Cardiac muscle cell (in vitro differentiated cells and primary cell): ENCODE measurements at regions not wholly inside any gene's neighbourhood (a gene's known extent, or its start where the extent isn't known, plus 50 kb on each side); places are given as distances from the start of the nearest gene placed in this dataset.

Experiments used
- DNase-seq, 2 donors: peaks; one replicate each; pipeline versions ENCODE4 v3.0.0 to v3.0.0-alpha.2; 2010 to 2017; ENCODE audit warnings: low read depth in 1 of 2, low spot score in 1 of 2
- H3K27ac ChIP-seq: fragments of 200-600 bp; sonication (generic); 2 replicates; pipeline ENCODE4 v1.5.1; 2016
- H3K27me3 ChIP-seq: fragments of 200-600 bp; sonication (generic); 2 replicates; pipeline ENCODE4 v1.6.0; 2016; ENCODE audit warnings: control low read depth
- H3K36me3 ChIP-seq: fragments of 200-600 bp; sonication (generic); 2 replicates; pipeline ENCODE4 v1.5.1; 2016; ENCODE audit warnings: control low read depth
- H3K4me1 ChIP-seq: fragments of 200-600 bp; sonication (generic); 2 replicates; pipeline ENCODE4 v1.8.1; 2017; ENCODE audit warnings: low read depth, mild to moderate bottlenecking, mixed run types
- H3K4me3 ChIP-seq: fragments of 200-600 bp; sonication (generic); 2 replicates; pipeline ENCODE4 v1.5.1; 2016; ENCODE audit warnings: mild to moderate bottlenecking
- H3K9me3 ChIP-seq: fragments of 200-600 bp; sonication (generic); 2 replicates; pipeline ENCODE4 v1.5.1; 2017; ENCODE audit warnings: low read depth, mild to moderate bottlenecking, control low read depth
- TF ChIP-seq, protein P1 (sequence below): IDR thresholded peaks from 2 replicates; pipeline ENCODE4 v1.5.1; 2012; ENCODE audit warnings: low read depth, mild to moderate bottlenecking, low read length

DNA sequence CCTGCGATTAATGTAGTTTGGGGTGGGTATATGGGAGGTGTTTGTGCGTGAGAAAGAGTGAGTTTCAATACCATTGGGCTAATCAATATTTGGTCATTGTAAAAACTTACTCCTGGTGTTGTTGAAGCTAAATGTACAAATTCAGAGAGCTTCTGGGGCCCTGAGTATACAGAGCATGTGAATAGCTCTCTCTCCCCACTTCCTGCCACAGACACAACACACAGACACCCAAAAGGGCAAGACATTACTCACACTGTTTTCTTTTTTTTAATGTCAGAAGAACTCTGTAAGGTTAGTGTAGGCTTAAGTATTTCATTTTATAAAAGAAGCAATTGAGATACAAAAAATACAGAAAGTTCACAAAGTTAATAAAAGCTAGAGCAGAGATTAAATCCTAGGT, 151.3 kb upstream of the KCNIP4 start:
- Histone ChIP-seq H3K4me3 (no peak overlapping the region), H3K36me3 (no peaks in the 10 kb centered on the region), H3K4me1 (no peaks in the 10 kb centered on the region), H3K9me3 (no peaks in the 10 kb centered on the region), H3K27ac (no peak overlapping the region), H3K27me3 (no peaks in the 10 kb centered on the region)
- peak in 1 of 2 donors; percentile 12 for DNase-seq
- TF ChIP-seq, protein P1, sequence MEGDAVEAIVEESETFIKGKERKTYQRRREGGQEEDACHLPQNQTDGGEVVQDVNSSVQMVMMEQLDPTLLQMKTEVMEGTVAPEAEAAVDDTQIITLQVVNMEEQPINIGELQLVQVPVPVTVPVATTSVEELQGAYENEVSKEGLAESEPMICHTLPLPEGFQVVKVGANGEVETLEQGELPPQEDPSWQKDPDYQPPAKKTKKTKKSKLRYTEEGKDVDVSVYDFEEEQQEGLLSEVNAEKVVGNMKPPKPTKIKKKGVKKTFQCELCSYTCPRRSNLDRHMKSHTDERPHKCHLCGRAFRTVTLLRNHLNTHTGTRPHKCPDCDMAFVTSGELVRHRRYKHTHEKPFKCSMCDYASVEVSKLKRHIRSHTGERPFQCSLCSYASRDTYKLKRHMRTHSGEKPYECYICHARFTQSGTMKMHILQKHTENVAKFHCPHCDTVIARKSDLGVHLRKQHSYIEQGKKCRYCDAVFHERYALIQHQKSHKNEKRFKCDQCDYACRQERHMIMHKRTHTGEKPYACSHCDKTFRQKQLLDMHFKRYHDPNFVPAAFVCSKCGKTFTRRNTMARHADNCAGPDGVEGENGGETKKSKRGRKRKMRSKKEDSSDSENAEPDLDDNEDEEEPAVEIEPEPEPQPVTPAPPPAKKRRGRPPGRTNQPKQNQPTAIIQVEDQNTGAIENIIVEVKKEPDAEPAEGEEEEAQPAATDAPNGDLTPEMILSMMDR: no peak

DNA sequence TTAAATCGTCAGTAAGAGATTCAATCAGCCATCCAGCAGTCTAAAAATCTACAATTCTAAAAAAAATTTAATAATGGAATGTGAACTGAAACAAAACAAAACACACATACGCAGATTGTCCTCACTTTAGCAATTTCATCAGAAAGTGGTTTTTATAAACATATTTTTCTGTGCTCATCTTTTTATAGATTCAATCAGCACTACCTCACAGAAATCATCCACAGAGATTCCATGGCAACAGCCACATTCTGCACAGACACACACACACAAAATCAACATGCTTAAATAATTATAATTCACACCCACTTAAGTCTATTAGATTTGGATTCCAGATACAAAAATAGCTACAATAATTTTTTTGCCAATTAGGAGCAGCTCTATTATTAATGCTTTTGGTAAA, 149.0 kb upstream of the KCNIP4 start:
- Histone ChIP-seq H3K4me3 (no peak overlapping the region), H3K4me1 (no peaks in the 10 kb centered on the region), H3K9me3 (no peaks in the 10 kb centered on the region), H3K27me3 (no peaks in the 10 kb centered on the region), H3K27ac (no peak overlapping the region), H3K36me3 (no peaks in the 10 kb centered on the region)
- TF ChIP-seq, protein P1: no peak
- no peak for DNase-seq

DNA sequence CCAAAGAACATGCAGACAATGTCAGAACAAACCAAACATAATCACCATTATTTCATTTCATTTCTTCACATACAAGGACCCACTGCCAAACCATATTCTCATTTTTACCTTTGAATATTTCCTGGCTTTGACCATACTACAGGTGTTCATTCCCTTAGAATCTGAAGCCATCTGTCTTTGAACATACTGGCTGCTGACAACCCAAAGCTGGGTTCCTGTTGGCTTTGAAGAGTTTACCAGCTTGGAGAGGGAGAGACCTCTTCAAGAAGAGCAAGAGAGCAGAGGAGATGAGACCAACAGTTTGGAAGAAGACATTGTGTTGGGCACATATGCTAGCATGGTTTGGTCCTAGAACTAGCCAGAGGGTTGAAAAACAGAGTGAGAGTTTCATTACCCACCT, 145.6 kb upstream of the KCNIP4 start:
- Histone ChIP-seq H3K36me3 (no peaks in the 10 kb centered on the region), H3K4me3 (no peak overlapping the region), H3K4me1 (no peaks in the 10 kb centered on the region), H3K27ac (no peak overlapping the region), H3K27me3 (no peaks in the 10 kb centered on the region), H3K9me3 (no peaks in the 10 kb centered on the region)
- no peak for DNase-seq
- TF ChIP-seq, protein P1: no peak

DNA sequence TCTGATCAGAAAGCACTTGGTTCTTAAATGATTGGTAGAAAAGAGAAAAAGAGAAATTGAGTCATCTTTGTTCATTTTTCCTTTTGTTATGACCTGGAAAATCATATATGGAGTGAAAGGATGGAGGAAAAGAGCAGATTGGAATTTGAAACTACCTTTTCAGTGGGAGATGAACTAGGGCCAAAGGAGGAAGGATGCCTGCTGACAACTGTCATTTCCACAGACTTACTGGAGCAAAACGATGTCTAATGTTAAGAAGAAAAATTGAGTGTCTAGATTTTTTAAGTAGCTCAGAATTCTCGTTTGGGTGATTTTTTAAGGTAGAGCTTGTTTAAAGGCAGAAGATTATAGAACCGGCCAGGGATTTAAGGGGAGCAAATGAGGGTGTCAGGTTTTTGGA, 144.6 kb upstream of the KCNIP4 start:
- TF ChIP-seq, protein P1: no peak
- Histone ChIP-seq H3K36me3 (no peaks in the 10 kb centered on the region), H3K4me1 (no peaks in the 10 kb centered on the region), H3K27me3 (no peaks in the 10 kb centered on the region), H3K4me3 (no peak overlapping the region), H3K9me3 (no peaks in the 10 kb centered on the region), H3K27ac (no peak overlapping the region)
- DNase-seq: no peak

DNA sequence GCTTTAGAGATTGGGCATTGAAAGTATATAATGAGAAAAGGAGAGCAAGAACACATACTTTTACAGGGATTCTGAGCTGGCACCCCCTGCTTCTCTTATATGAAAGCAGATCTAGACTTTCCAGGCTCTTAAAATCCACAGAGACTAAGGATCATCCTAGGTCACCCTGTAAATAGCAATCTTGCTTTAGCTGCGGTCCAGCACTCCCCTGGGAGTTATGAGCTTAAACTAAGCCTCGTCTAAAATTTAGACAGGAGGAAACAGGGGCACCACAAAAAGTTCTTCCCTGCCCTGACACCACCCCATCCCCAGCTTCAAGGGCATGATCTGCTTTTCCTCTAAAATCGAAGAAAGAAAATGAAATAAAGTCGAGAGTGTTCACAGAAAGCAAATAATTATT, 143.3 kb upstream of the KCNIP4 start:
- Histone ChIP-seq H3K27ac (no peak overlapping the region), H3K36me3 (no peaks in the 10 kb centered on the region), H3K4me3 (no peak overlapping the region), H3K27me3 (no peaks in the 10 kb centered on the region), H3K4me1 (no peaks in the 10 kb centered on the region), H3K9me3 (no peaks in the 10 kb centered on the region)
- TF ChIP-seq, protein P1: no peak
- DNase-seq: no peak

DNA sequence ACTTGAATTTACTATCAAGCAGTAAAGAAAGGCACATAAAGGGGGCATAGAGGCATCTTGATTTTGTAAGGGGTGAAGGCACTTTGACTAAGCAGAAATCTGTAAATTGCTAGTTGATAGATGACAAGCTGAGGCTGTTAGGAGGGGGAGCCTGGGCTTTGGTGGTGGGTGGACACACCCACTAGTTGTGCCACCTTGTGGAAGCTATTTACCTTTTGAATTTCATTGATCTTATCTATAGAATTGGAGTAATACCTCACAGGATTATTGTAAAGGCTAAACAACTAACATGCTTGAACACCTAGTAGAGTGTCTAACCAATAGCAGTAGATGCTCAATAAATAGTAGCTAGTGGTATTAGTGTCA, 142.8 kb upstream of the KCNIP4 start:
- DNase-seq: no peak
- H3K4me1 ChIP-seq: no peaks in the 10 kb centered on the region
- H3K4me3 ChIP-seq: no peak overlapping the region
- TF ChIP-seq, protein P1: no peak
- no peak overlapping the region for H3K27ac ChIP-seq
- no peaks in the 10 kb centered on the region for H3K27me3 ChIP-seq
- H3K36me3 ChIP-seq: no peaks in the 10 kb centered on the region
- no peaks in the 10 kb centered on the region for H3K9me3 ChIP-seq
